NCI-H2227 (cell line): ENCODE measurements at regions not wholly inside any gene's neighbourhood (a gene's known extent, or its start where the extent isn't known, plus 50 kb on each side); places are given as distances from the start of the nearest gene placed in this dataset.

Experiments
- DNase-seq: peaks from one replicate; lab custom pipeline; 2025; ENCODE audit not compliant: unreplicated experiment; lab: John Stamatoyannopoulos, UW

- no peak for DNase-seq
These were observed 776.0 kb downstream of the DACH1 start for GRCh38 chr13:71090990-71091389.

GRCh38 chr13:71089056-71089455 lies 777.9 kb downstream of the DACH1 start:
- no peak for DNase-seq

- no peak for DNase-seq
These were observed 779.6 kb downstream of the DACH1 start for GRCh38 chr13:71087432-71087831.

DNA sequence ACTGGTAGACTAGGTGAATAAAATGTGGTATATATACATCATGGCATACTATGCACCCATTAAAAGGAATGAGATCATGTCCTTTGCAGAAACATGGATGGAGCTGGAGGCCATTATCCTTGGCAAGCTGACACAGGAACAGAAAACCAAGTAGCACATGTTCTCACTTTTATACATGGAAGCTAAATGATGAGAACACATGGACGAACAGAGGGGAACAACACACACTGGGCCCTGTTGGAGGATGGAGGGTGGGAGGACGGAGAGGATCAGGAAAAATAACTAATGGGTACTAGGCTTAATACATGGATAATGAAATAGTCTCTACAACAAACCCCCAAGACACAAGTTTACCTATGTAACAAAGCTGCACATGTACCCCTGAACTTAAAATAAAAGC lies 780.0 kb downstream of the DACH1 start:
- no peak for DNase-seq

DNA sequence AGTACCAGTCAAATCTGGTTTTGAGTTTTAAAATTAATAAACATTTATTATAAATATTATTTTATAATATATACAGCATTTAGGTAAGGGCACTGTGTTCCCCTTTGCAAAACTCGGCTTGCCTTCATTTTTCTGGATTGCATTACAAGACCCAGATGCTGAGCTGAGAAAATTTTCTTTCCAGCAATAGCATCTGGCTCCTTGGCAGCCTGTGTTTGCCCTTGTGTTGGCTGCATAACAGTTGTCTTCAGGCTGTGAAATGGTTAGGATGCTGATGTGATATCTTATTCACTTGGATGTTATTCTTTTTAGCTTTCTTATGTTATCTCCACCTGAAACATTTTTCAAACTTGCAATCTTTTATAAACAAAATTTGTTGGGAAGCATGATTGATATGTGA lies 784.4 kb downstream of the DACH1 start:
- DNase-seq: no peak

DNA sequence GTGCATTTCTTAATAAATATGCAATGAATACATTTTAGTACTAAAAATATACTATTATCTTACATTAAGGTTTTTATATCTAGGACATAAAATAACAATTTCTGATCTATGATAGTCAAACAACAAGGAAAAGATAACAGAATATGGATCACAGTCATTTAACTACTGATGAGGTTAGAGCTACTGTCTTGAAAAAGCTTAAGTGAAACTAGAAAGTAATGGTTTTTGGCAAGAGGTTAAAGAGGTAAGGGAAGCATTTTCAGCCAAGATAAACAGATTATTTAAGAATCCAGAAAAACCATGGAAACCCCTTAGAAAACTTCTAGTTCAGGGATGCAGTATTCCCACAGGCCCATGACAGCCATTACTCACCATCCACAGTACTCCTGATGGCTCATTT lies 787.4 kb downstream of the DACH1 start:
- DNase-seq: no peak

DNA sequence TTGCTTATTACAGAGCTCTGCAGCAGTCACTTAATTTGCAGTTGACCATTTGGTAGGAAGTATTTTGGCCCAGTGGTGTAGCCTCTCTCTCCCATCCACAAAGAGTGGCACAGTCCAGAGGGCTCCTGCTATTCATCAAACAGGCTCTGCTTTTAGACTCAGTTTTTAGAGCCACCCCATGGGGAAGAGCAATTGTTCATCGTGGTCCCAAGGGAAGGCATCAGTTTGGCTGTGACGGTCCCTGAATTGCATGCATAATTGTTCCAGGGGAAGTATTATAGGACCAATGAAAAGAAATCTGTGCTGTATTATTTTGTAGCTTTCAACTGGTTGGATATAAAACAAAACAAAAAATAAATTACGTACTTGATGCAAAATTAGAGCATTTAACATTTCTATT lies 799.0 kb downstream of the DACH1 start:
- DNase-seq: no peak

GRCh38 chr13:71067165-71067815 lies 799.7 kb downstream of the DACH1 start:
- no peak for DNase-seq

DNA sequence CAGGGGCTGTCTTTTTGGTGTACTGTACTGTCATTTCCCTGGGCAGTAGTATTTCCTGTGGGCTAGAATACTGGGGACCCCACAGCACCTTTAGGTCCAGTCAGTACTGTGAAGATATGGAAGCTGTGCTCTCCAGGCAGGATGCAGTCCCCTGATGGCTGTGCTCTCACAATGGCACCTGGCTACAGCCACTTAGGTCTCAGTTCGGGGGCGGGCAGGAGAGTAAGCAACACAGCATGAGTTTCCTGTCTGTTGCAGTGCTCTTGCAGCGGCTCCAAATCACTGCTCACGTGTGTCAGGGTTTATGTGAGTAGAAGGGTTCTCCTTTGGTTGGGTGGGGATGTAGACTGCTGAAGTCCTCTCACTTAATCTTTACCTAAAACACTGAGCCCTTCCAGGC lies 810.4 kb downstream of the DACH1 start:
- no peak for DNase-seq

DNA sequence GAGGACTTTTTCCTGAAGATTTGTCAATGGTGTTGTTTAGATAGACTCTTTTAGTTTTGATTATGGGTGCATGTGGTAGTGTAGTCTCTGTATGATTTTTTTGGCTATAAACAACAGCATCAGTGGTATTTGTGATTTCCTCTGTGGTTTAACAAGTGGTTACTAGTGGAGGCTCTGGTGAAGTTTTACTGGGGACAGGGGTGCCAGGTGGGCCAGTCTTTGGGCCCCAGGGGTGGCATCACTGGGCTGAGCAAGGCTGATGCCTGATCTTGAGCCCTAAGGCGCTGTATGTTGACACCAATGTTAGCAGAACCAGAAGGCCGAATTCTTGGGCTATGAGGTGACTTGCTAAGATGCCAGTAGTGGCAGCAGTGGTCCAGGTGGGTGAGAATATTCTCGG lies 811.4 kb downstream of the DACH1 start:
- DNase-seq: no peak

DNA sequence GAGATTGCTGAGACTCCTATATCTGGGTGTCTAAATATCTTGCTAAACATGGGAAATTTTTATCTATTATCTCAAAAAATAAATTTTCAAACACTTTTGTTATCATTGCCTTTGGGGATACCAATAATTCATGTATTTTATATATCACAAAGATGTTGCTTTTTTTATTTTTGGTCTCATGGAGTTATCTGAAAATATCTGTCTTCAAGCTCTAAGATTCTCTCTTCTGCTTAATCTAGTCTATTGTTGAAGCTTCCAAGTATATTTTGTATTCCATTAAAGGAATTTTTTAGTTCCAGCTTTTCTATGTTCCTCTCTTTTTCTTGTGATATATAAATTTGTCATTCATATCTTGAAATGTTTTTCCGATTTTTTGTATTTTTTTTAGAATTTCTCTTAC lies 812.0 kb downstream of the DACH1 start:
- DNase-seq: no peak

GRCh38 chr13:71054358-71054757 lies 812.6 kb downstream of the DACH1 start:
- DNase-seq: no peak

DNA sequence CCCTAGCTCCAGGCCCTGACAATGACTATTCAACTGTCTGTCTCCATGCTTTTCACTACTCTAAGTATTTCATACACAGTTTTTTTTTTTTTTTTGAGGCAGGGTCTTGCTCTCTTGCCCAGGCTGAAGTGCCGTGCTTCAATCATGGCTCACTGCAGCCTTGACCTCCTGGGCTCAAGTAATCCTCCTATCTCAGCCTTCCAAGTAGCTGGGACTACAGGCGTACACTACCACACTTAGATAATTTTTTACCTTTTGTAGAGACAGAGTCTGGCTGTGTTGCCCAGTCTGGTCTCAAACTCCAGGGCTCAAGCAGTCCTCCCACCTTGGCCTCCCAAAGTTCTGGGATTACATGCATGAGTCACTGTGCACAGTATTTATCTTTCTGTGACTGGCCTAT lies 815.4 kb downstream of the DACH1 start:
- no peak for DNase-seq

- DNase-seq: no peak
These were observed 820.5 kb downstream of the DACH1 start for GRCh38 chr13:71046360-71047079.

GRCh38 chr13:71045101-71045500 lies 821.9 kb downstream of the DACH1 start:
- DNase-seq: no peak

- no peak for DNase-seq
These were observed 827.6 kb downstream of the DACH1 start for GRCh38 chr13:71039440-71039839.

- no peak for DNase-seq
These were observed 833.0 kb downstream of the DACH1 start for GRCh38 chr13:71034018-71034417.

DNA sequence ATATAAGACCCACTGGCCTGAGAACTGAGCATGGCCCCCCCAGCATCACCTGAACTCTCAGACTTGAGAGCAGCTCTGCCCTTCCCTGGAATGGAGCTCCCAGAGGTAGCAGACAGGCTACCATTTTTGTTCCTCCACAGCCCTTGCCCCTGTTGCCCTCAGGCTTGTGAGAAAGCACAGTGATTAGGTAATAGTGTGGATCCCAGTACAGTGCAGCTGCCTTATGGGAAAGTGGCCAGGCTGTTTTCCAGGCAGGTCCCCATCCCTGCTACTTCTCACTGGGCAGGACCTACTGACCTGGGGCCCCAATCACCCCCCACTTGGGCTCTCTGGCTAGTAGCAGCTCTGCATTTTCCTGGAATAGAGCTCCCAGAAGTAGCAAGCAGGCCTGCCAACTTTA lies 834.0 kb downstream of the DACH1 start:
- DNase-seq: no peak

- no peak for DNase-seq
These were observed 836.2 kb downstream of the DACH1 start for GRCh38 chr13:71030784-71031183.

- DNase-seq: no peak
These were observed 838.1 kb downstream of the DACH1 start for GRCh38 chr13:71028884-71029283.

DNA sequence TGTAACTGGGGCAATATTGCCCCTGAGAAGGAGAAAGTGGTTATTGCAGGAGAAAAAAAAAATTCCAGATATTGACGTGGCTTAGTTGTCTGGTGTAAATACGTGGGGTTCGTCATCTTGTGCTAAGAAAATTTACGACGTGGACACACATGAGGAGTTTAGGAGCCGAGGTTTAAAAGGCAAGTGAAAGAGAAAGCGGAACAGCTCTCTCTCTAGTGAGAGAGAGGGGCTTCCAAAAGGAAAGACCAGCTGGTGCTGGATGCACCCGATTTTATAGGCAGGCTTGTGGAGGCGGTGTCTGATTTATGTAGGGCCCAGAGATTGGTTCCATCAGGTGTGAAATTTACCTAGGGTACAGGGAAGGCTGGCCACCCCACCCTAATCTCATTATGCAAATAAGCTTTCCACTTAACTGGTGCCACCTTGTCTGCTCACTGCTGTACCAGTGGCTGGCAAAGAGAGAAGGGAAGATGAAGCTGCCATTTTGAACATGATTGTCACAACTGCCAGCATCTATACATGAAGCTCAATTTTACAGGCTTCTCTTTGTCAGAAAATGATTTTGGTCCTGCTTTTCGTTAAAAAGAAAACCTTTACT lies 845.1 kb downstream of the DACH1 start:
- no peak for DNase-seq

- no peak for DNase-seq
These were observed 848.0 kb downstream of the DACH1 start for GRCh38 chr13:71018995-71019394.

GRCh38 chr13:71018544-71018943 lies 848.5 kb downstream of the DACH1 start:
- DNase-seq: no peak
